H1 (cell line): ENCODE measurements at regions not wholly inside any gene's neighbourhood (a gene's known extent, or its start where the extent isn't known, plus 50 kb on each side); places are given as distances from the start of the nearest gene placed in this dataset.

ENCODE experiments used
- CEBPB ChIP-seq: IDR thresholded peaks from 2 replicates; pipeline ENCODE4 v1.6.1; 2012; ENCODE audit warnings: low read depth, low read length
- CTCF ChIP-seq, 3 experiments: IDR thresholded peaks; 1 replicate in 2 of 3; 2 replicates in 1 of 3; pipeline versions ENCODE4 v1.5.1 to v1.6.1; 2011; ENCODE audit warnings: low read length in 3 of 3, mild to moderate bottlenecking in 3 of 3, inconsistent platforms in 2 of 3, low read depth in 1 of 3, moderate library complexity in 1 of 3; ENCODE audit not compliant: insufficient read depth in 1 of 3; ENCODE audit errors: control extremely low read depth in 1 of 3
- EP300 ChIP-seq, 2 experiments: IDR thresholded peaks; 1 replicate in 1 of 2; 2 replicates in 1 of 2; pipeline ENCODE4 v1.6.1; 2011 to 2012; ENCODE audit warnings: low read depth in 2 of 2, low read length in 2 of 2, mild to moderate bottlenecking in 2 of 2, borderline replicate concordance in 1 of 2, inconsistent platforms in 1 of 2, moderate library complexity in 1 of 2
- EZH2 ChIP-seq: fragments of 200-600 bp; sonication (generic); IDR thresholded peaks from 2 replicates; pipeline ENCODE4 v1.7.1; 2012; ENCODE audit warnings: low read depth, mild to moderate bottlenecking, moderate library complexity, low read length, inconsistent platforms; ENCODE audit not compliant: severe bottlenecking
- JUN ChIP-seq: IDR thresholded peaks from 2 replicates; pipeline ENCODE4 v1.6.1; 2011; ENCODE audit warnings: low read depth, mild to moderate bottlenecking, improper control_type of control experiment, low read length
- KDM1A ChIP-seq: fragments of 200-600, 300-600 bp; sonication (generic); IDR thresholded peaks from 2 replicates; pipeline ENCODE4 v1.7.1; 2016; ENCODE audit warnings: mild to moderate bottlenecking, low read length, borderline replicate concordance
- MAX ChIP-seq: IDR thresholded peaks from 2 replicates; pipeline ENCODE4 v1.6.1; 2012; ENCODE audit warnings: inconsistent platforms
- NRF1 ChIP-seq: IDR thresholded peaks from 2 replicates; pipeline ENCODE4 v1.6.1; 2011; ENCODE audit warnings: mild to moderate bottlenecking, low read depth, low read length, improper control_type of control experiment
- POLR2A ChIP-seq, 2 experiments: IDR thresholded peaks; 1 replicate in 1 of 2; 2 replicates in 1 of 2; pipeline ENCODE4 v1.6.1; 2011; ENCODE audit warnings: low read depth in 2 of 2, low read length in 2 of 2, mild to moderate bottlenecking in 2 of 2; ENCODE audit errors: control extremely low read depth in 1 of 2
- RFX5 ChIP-seq: IDR thresholded peaks from 2 replicates; pipeline ENCODE4 v1.6.1; 2011; ENCODE audit warnings: low read depth, low read length, improper control_type of control experiment, borderline replicate concordance
- SIN3A ChIP-seq, 2 experiments: IDR thresholded peaks in 1 of 2; conservative IDR thresholded peaks in 1 of 2; 2 replicates each; pipeline ENCODE4 v1.6.1; 2011 to 2012; ENCODE audit warnings: low read length in 2 of 2, improper control_type of control experiment in 1 of 2, low read depth in 1 of 2, mild to moderate bottlenecking in 1 of 2
- USF2 ChIP-seq: IDR thresholded peaks from 2 replicates; pipeline ENCODE4 v1.6.1; 2011; ENCODE audit warnings: low read length, improper control_type of control experiment

GRCh38 chr13:84812789-84813188 lies 930.5 kb upstream of the SLITRK1 start:
- TF ChIP-seq CTCF (IDR thresholded peaks at IDR 0.05; ENCODE audit: control extremely low read depth in 1 of 3, insufficient read depth in 1 of 3, low read depth in 1 of 3, low read length in 3 of 3), result no peak
- TF ChIP-seq JUN, result no peak
- no peak for TF ChIP-seq POLR2A (IDR thresholded peaks at IDR 0.05; ENCODE audit: control extremely low read depth in 1 of 2, low read depth in 2 of 2, low read length in 2 of 2)
- no peak for TF ChIP-seq MAX
- TF ChIP-seq NRF1, result no peak
- TF ChIP-seq CEBPB, result no peak
- TF ChIP-seq KDM1A, result no peak
- no peak for TF ChIP-seq EZH2
- no peak for TF ChIP-seq EP300 (IDR thresholded peaks at IDR 0.05; ENCODE audit: borderline replicate concordance in 1 of 2, low read depth in 2 of 2, low read length in 2 of 2)
- TF ChIP-seq RFX5, result no peak
- no peak for TF ChIP-seq USF2
- TF ChIP-seq SIN3A (conservative IDR thresholded peaks at IDR 0.05 in 1 of 2, IDR thresholded peaks at IDR 0.05 in 1 of 2; ENCODE audit: low read depth in 1 of 2, low read length in 2 of 2), result no peak
